ENCODE measurements at regions not wholly inside any gene's neighbourhood (a gene's known extent, or its start where the extent isn't known, plus 50 kb on each side); places are given as distances from the start of the nearest gene placed in this dataset.

- no peak for TF ChIP-seq CTCF (IDR thresholded peaks at IDR 0.05)
- TF ChIP-seq POLR2A (IDR thresholded peaks at IDR 0.05), result no peak
- TF ChIP-seq EP300 (IDR thresholded peaks at IDR 0.05), result no peak
These were observed 66.4 kb upstream of the AGTR1 start for GRCh38 chr3:148631124-148631903.
